Progenitor cell of endocrine pancreas (in vitro differentiated cells): ENCODE measurements at regions not wholly inside any gene's neighbourhood (a gene's known extent, or its start where the extent isn't known, plus 50 kb on each side); places are given as distances from the start of the nearest gene placed in this dataset.

ENCODE experiments used
- DNase-seq: peaks from one replicate; pipeline ENCODE4 v3.0.0; 2021; ENCODE audit warnings: low spot score; ENCODE audit not compliant: unreplicated experiment
- H3K27ac Mint-ChIP-seq: 2 replicates; pipeline ENCODE4 v1.8.0; 2021; ENCODE audit warnings: mild to moderate bottlenecking, moderate library complexity, mixed read lengths
- H3K27me3 Mint-ChIP-seq: 2 replicates; pipeline ENCODE4 v1.8.0; 2021; ENCODE audit warnings: mixed read lengths
- H3K36me3 Mint-ChIP-seq: 2 replicates; pipeline ENCODE4 v1.8.0; 2022; ENCODE audit warnings: mixed read lengths; ENCODE audit not compliant: insufficient read depth
- H3K4me1 Mint-ChIP-seq: 2 replicates; pipeline ENCODE4 v1.8.0; 2021; ENCODE audit warnings: low read depth, mixed read lengths
- H3K4me3 Mint-ChIP-seq: 2 replicates; pipeline ENCODE4 v1.8.0; 2021; ENCODE audit warnings: low read depth, mild to moderate bottlenecking, moderate library complexity, mixed read lengths
- H3K9me3 Mint-ChIP-seq: 2 replicates; pipeline ENCODE4 v1.8.0; 2021; ENCODE audit warnings: low read depth, mixed read lengths
- CTCF ChIP-seq: fragments of 200-600 bp; sonication (generic); IDR thresholded peaks from one replicate; pipeline ENCODE4 v1.5.0; 2021; ENCODE audit warnings: antibody characterized with exemption, mild to moderate bottlenecking; ENCODE audit not compliant: unreplicated experiment

- no peak overlapping the region for H3K4me3 Mint-ChIP-seq
- no peaks in the 10 kb centered on the region for H3K4me1 Mint-ChIP-seq
- peaks cover 35% of the 10 kb centered on the region for H3K27me3 Mint-ChIP-seq
- H3K36me3 Mint-ChIP-seq, result no peaks in the 10 kb centered on the region
- no peak for DNase-seq
- peak overlapping the region; percentile 65 for H3K27ac Mint-ChIP-seq
- no peaks in the 10 kb centered on the region for H3K9me3 Mint-ChIP-seq
- TF ChIP-seq CTCF, result no peak
Observed at GRCh38 chr1:36669262-36669661, 186.5 kb upstream of the CSF3R start.

DNA sequence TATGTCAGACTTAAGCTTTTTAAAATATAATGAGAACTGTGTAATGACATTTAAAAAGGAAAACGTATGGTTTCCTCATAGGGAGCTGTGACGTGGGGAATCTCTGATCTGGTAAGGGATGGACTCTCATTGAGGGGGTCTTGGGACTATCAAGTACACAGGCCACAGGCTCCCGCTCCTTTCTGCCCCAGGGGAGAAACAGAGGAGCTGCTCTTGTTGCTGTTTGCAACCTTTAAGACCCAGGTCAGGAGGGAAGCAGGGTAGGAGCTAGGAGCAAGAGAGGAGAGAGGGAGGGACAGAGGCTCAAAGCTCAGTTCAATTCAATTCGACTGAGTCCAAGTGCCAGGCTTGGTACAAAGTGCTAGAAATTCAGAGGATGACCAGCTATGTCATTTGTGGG is 185.1 kb upstream of the CSF3R start:
- Mint-ChIP-seq H3K4me3 (no peak overlapping the region), H3K9me3 (no peaks in the 10 kb centered on the region), H3K36me3 (no peaks in the 10 kb centered on the region), H3K4me1 (no peaks in the 10 kb centered on the region), H3K27ac (no peak overlapping the region), H3K27me3 (peaks cover 38% of the 10 kb centered on the region)
- DNase-seq, result no peak
- TF ChIP-seq CTCF, result no peak

GRCh38 chr1:36667256-36667655 is 184.5 kb upstream of the CSF3R start:
- no peak overlapping the region for H3K4me3 Mint-ChIP-seq

DNA sequence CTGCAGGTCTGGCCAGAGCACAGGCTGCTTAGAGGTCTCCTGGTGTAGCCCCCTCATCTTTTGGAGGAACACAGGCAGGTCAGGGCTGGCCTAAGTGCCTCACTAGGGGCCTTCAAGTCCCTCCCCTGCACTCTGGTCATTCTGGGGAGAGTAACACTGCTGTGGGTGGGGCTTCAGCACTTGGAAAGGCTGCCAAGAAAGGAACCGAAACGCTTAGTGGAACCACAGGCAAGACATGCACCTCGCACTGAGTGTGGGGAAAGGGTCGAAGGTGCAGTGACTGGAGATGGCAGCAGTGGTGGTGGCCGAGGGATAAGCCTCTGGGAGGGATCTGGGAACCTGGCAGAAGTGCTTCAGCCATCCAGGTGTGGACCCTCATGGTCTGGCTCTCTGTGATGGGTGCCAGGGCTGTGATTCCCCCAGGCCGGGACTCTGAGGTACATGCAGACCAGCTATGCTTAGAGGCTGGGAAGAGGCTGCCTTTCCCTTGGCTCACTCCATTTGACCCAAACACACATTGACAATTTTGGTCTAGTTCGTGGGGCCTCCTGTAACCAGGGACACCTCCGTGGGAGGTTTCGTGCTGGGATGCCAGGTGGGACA is 182.9 kb upstream of the CSF3R start:
- no peaks in the 10 kb centered on the region for H3K9me3 Mint-ChIP-seq
- DNase-seq, result no peak
- no peaks in the 10 kb centered on the region for H3K4me1 Mint-ChIP-seq
- no peak overlapping the region for H3K27ac Mint-ChIP-seq
- no peaks in the 10 kb centered on the region for H3K36me3 Mint-ChIP-seq
- TF ChIP-seq CTCF, result no peak
- H3K27me3 Mint-ChIP-seq, result peaks cover 39% of the 10 kb centered on the region
- H3K4me3 Mint-ChIP-seq, result no peak overlapping the region

More at GRCh38 chr1:36667256-36667655, 184.5 kb upstream of the CSF3R start:
- Mint-ChIP-seq H3K27me3 (peaks cover 38% of the 10 kb centered on the region), H3K36me3 (no peaks in the 10 kb centered on the region), H3K9me3 (no peaks in the 10 kb centered on the region), H3K27ac (no peak overlapping the region), H3K4me1 (no peaks in the 10 kb centered on the region)
- no peak for TF ChIP-seq CTCF
- no peak for DNase-seq

- H3K27ac Mint-ChIP-seq, result no peak overlapping the region
- H3K4me3 Mint-ChIP-seq, result no peak overlapping the region
- no peaks in the 10 kb centered on the region for H3K9me3 Mint-ChIP-seq
- H3K36me3 Mint-ChIP-seq, result no peaks in the 10 kb centered on the region
- H3K4me1 Mint-ChIP-seq, result no peaks in the 10 kb centered on the region
- no peak for TF ChIP-seq CTCF
- H3K27me3 Mint-ChIP-seq, result peaks cover 40% of the 10 kb centered on the region
- DNase-seq, result no peak
Observed at GRCh38 chr1:36664571-36665287, 182.0 kb upstream of the CSF3R start.
